Thyroid gland (tissue), 4 donors: ENCODE measurements at regions not wholly inside any gene's neighbourhood (a gene's known extent, or its start where the extent isn't known, plus 50 kb on each side); places are given as distances from the start of the nearest gene placed in this dataset.

Source experiments
- CTCF ChIP-seq, 6 experiments: fragments of 200-600 bp in 3 of 6; fragments of 450-650 bp in 3 of 6; sonication (generic) in 3 of 6; IDR thresholded peaks; one replicate each; pipeline ENCODE4 v1.5.1; 2016 to 2019; ENCODE audit warnings: antibody characterized with exemption in 6 of 6, mild to moderate bottlenecking in 2 of 6, inconsistent platforms in 1 of 6, moderate library complexity in 1 of 6
- POLR2A ChIP-seq, 2 donors: fragments of 450-650 bp; IDR thresholded peaks; one replicate each; pipeline ENCODE4 v1.6.1; 2017; ENCODE audit warnings: antibody characterized with exemption in 2 of 2, mild to moderate bottlenecking in 2 of 2, moderate library complexity in 1 of 2

GRCh38 chr2:241932899-241933178 is 63.3 kb downstream of the RTP5 start:
- TF ChIP-seq CTCF (IDR thresholded peaks at IDR 0.05), result no peak
- TF ChIP-seq POLR2A (IDR thresholded peaks at IDR 0.05), result no peak
